Peyer's patch (tissue), 4 donors: ENCODE measurements at regions not wholly inside any gene's neighbourhood (a gene's known extent, or its start where the extent isn't known, plus 50 kb on each side); places are given as distances from the start of the nearest gene placed in this dataset.

ENCODE experiments used
- DNase-seq, 3 donors: peaks; one replicate each; pipeline ENCODE4 v3.0.0-alpha.2; 2017 to 2019
- H3K27ac ChIP-seq, 4 donors: fragments of 200-600 bp; sonication (generic); one replicate each; pipeline ENCODE4 v1.5.1; 2016 to 2019
- H3K27me3 ChIP-seq, 2 donors: fragments of 200-600 bp; sonication (generic); one replicate each; pipeline ENCODE4 v1.5.1; 2019
- H3K36me3 ChIP-seq, 3 donors: fragments of 200-600 bp; sonication (generic); one replicate each; pipeline ENCODE4 v1.5.1; 2016 to 2019
- H3K4me1 ChIP-seq, 4 donors: fragments of 200-600 bp; sonication (generic); one replicate each; pipeline ENCODE4 v1.5.1; 2016 to 2019
- H3K4me3 ChIP-seq, 4 donors: fragments of 200-600 bp; sonication (generic); 1 replicate in 3 of 4; 2 replicates in 1 of 4; pipeline ENCODE4 v1.5.1; 2016 to 2019; ENCODE audit warnings: mild to moderate bottlenecking in 1 of 4
- H3K9me3 ChIP-seq, 4 donors: fragments of 200-600 bp; sonication (generic); one replicate each; pipeline ENCODE4 v1.5.1; 2016 to 2019; ENCODE audit warnings: mild to moderate bottlenecking in 1 of 4
- POLR2A ChIP-seq, 2 donors: fragments of 450-650 bp; IDR thresholded peaks; one replicate each; pipeline ENCODE4 v1.5.1; 2017; ENCODE audit warnings: antibody characterized with exemption in 2 of 2, mild to moderate bottlenecking in 2 of 2, moderate library complexity in 2 of 2
- TF ChIP-seq, protein P1 (sequence below), 6 experiments: fragments of 450-650 bp in 4 of 6; fragments of 200-600 bp in 2 of 6; sonication (generic) in 1 of 6; IDR thresholded peaks; one replicate each; pipeline ENCODE4 v1.5.1; 2017 to 2019; ENCODE audit warnings: antibody characterized with exemption in 6 of 6, mild to moderate bottlenecking in 3 of 6, moderate library complexity in 1 of 6

DNA sequence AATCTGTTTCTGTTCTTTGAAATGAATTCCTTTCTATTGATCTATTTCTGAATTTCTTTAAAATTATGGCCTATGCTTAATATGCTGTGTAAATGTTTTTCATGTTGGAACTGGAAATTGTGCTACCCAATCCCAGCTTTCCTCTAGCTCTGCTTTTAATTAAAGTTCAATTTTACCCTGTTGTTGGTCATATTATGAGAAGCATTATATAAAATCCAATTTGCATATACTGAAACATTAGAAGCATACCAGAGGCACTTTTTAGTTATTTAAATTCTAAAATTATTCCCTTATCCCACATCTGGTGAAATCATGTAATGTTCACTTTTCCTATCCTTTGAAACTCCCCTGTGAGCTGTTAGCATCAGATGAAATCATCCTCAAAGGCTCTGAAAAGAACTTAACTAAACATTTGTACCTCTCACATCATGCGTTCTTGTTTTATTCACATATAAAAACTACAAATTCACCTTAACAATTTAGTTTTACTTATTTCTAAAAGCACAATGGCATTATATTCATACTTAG is 160.6 kb upstream of the COL21A1 start:
- Histone ChIP-seq H3K27me3 (no peaks in the 10 kb centered on the region), H3K9me3 (no peaks in the 10 kb centered on the region), H3K27ac (no peak overlapping the region), H3K36me3 (no peaks in the 10 kb centered on the region), H3K4me1 (no peaks in the 10 kb centered on the region), H3K4me3 (no peak overlapping the region)
- no peak for TF ChIP-seq POLR2A (IDR thresholded peaks at IDR 0.05)
- TF ChIP-seq, protein P1, sequence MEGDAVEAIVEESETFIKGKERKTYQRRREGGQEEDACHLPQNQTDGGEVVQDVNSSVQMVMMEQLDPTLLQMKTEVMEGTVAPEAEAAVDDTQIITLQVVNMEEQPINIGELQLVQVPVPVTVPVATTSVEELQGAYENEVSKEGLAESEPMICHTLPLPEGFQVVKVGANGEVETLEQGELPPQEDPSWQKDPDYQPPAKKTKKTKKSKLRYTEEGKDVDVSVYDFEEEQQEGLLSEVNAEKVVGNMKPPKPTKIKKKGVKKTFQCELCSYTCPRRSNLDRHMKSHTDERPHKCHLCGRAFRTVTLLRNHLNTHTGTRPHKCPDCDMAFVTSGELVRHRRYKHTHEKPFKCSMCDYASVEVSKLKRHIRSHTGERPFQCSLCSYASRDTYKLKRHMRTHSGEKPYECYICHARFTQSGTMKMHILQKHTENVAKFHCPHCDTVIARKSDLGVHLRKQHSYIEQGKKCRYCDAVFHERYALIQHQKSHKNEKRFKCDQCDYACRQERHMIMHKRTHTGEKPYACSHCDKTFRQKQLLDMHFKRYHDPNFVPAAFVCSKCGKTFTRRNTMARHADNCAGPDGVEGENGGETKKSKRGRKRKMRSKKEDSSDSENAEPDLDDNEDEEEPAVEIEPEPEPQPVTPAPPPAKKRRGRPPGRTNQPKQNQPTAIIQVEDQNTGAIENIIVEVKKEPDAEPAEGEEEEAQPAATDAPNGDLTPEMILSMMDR (IDR thresholded peaks at IDR 0.05), result no peak
- no peak for DNase-seq

DNA sequence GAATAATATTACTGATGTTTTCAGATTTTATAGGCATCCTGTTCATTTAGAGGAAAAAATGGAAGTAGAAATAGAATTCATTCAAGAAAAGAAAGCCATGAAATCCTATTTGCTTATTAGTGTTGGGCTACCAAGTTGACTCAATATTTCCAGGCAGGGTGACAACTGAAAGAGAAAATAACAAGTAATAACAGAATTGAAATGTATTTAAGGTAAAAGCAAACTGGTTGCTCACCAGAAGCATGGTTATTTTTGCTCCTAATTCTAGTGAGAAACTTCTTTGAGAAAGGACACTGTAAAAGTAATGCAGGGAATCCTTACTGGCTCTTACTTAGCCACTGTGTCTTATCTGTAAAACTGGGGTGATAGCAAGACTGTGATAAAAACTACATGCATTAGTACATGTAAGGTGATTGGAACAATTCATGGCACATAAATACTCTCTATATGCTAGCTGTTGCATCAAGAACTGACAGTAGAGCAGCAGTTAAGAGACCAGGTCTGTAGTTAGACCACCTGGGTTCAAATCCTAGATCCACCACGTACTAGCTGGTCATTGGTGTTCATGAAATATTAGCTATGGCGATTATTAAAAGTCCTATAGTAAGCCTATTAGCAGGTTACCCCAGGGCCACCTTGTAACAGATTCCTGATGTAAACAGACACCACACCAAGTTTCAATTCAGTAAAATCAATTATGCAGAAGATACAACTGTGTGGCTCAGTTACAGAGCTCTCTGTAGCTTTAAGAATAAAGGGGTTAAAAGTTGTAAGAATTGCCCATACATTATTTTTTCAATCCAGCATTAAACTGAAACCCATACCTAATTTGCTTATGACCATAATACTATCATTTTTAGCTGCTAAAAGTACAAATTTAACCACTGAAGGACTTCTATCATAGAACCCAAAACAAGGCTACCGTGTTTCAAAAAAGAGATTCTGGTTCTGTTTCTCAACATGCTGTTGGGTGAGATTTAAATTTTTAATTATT is 159.2 kb upstream of the COL21A1 start:
- Histone ChIP-seq H3K27me3 (no peaks in the 10 kb centered on the region), H3K9me3 (no peaks in the 10 kb centered on the region), H3K4me1 (no peaks in the 10 kb centered on the region), H3K27ac (no peak overlapping the region), H3K4me3 (no peak overlapping the region), H3K36me3 (no peaks in the 10 kb centered on the region)
- no peak for TF ChIP-seq POLR2A (IDR thresholded peaks at IDR 0.05)
- TF ChIP-seq, protein P1 (IDR thresholded peaks at IDR 0.05), result no peak
- DNase-seq, result no peak

DNA sequence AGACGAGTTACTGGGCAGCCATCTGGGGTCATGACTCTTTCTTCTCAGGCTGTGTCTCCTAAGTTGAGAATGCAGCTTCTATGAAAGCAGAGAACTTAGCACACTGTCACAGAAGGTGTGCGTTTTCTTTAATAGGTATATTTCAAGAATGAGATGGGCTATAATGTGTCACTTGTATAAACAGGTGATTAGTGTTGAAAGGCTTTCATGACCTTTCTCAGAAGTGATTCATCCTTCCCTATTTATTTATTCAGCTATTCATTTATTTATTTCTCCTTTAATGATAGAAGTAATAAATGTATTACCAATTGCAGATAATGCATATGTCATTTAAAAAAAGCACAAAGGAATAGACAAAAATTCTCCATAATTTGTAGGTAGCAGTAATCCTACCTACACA is 157.2 kb upstream of the COL21A1 start:
- no peaks in the 10 kb centered on the region for H3K36me3 ChIP-seq
- DNase-seq, result no peak
- H3K9me3 ChIP-seq, result no peaks in the 10 kb centered on the region
- H3K27ac ChIP-seq, result peak overlapping the region in 1 of 4 donors; percentile 23
- no peak for TF ChIP-seq POLR2A (IDR thresholded peaks at IDR 0.05)
- TF ChIP-seq, protein P1 (IDR thresholded peaks at IDR 0.05), result no peak
- no peaks in the 10 kb centered on the region for H3K4me1 ChIP-seq
- H3K27me3 ChIP-seq, result no peaks in the 10 kb centered on the region
- H3K4me3 ChIP-seq, result no peak overlapping the region

DNA sequence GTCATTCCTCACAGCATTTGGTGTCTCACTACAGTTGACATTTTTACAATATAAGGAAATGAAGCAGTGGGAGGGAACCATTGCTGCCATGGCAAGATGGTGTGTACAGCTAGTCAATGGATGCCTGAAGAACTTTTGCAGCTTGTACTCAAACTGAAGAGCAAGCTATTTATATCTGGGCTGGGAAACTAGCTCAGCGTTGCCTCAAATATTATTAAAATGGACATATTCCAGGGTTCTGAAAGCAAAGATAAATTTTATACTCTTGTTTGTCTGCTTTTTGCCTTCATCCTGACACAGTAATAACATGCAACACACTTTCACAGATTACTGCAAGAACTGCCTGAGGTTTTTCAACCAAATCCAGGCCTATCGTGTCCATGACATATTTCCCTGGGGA is 156.4 kb upstream of the COL21A1 start:
- no peak for DNase-seq
- Histone ChIP-seq H3K4me1 (peaks cover 0 to 3% (median 0%) of the 10 kb centered on the region in 4 donors), H3K27ac (peak overlapping the region in 1 of 4 donors; percentile 23), H3K27me3 (no peaks in the 10 kb centered on the region), H3K36me3 (no peaks in the 10 kb centered on the region), H3K9me3 (no peaks in the 10 kb centered on the region), H3K4me3 (no peak overlapping the region)
- TF ChIP-seq, protein P1 (IDR thresholded peaks at IDR 0.05), result no peak
- no peak for TF ChIP-seq POLR2A (IDR thresholded peaks at IDR 0.05)

DNA sequence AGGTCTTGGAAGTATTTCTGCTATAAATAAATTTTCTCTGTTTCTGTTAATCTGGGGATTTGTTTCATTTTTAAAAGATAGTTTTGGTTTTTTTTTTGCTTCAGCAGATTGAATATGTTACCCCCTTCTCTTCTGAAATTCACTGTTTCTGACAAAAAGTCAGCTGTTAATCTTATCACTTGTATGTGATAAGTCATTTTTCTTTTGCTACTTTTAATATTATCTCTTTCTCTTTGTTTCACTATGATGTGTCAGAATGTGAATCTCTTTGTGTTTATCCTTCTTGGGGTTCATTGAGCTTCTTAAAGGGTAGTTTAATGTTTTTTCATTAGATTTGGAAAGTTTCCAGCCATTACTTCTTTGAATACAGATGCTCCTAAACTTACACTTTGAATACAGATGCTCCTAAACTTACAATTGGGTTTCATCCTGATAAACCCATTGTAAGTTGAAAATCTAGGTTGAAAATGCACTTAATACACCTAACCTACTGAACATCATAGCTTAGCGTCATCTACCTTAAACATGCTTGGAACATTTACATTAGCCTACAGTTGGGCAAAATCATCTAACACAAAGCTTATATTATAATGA is 154.2 kb upstream of the COL21A1 start:
- H3K9me3 ChIP-seq, result no peaks in the 10 kb centered on the region
- DNase-seq, result no peak
- no peaks in the 10 kb centered on the region for H3K27me3 ChIP-seq
- H3K4me3 ChIP-seq, result no peak overlapping the region
- H3K36me3 ChIP-seq, result no peaks in the 10 kb centered on the region
- peaks cover 0 to 6% (median 0%) of the 10 kb centered on the region in 4 donors for H3K4me1 ChIP-seq
- no peak for TF ChIP-seq POLR2A (IDR thresholded peaks at IDR 0.05)
- TF ChIP-seq, protein P1 (IDR thresholded peaks at IDR 0.05), result no peak
- no peak overlapping the region for H3K27ac ChIP-seq
